ENCODE measurements at regions not wholly inside any gene's neighbourhood (a gene's known extent, or its start where the extent isn't known, plus 50 kb on each side); places are given as distances from the start of the nearest gene placed in this dataset.
"Not testable (repeated sequence)": the region's sequence is repeated elsewhere in the genome, so short reads cannot be mapped to it uniquely, and the experiment has no call there.

DNA sequence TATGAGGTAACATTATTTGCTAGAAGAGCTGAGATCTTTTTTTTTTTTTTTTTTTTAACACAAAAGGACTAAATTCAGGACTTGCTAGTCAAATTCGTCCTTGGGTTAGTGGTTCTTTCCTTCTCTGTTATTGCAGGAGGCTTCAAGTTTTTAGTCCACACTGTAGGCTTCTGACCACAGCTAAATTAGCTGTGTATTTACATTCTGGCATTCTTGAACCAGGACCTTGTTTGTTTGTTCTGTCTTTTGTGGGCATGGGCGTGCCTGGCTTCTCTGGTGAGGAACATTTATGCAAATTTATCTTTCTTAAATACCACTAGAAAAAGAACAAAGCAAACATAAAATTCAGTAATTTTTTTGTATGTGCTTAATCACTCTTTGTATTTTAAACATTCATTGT, 57.3 kb upstream of the GARIN1A start:
- TF ChIP-seq, protein P1, sequence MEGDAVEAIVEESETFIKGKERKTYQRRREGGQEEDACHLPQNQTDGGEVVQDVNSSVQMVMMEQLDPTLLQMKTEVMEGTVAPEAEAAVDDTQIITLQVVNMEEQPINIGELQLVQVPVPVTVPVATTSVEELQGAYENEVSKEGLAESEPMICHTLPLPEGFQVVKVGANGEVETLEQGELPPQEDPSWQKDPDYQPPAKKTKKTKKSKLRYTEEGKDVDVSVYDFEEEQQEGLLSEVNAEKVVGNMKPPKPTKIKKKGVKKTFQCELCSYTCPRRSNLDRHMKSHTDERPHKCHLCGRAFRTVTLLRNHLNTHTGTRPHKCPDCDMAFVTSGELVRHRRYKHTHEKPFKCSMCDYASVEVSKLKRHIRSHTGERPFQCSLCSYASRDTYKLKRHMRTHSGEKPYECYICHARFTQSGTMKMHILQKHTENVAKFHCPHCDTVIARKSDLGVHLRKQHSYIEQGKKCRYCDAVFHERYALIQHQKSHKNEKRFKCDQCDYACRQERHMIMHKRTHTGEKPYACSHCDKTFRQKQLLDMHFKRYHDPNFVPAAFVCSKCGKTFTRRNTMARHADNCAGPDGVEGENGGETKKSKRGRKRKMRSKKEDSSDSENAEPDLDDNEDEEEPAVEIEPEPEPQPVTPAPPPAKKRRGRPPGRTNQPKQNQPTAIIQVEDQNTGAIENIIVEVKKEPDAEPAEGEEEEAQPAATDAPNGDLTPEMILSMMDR (IDR thresholded peaks at IDR 0.05; ENCODE audit: insufficient read depth, low read length) = not testable (repeated sequence)
- TF ChIP-seq, protein P2, sequence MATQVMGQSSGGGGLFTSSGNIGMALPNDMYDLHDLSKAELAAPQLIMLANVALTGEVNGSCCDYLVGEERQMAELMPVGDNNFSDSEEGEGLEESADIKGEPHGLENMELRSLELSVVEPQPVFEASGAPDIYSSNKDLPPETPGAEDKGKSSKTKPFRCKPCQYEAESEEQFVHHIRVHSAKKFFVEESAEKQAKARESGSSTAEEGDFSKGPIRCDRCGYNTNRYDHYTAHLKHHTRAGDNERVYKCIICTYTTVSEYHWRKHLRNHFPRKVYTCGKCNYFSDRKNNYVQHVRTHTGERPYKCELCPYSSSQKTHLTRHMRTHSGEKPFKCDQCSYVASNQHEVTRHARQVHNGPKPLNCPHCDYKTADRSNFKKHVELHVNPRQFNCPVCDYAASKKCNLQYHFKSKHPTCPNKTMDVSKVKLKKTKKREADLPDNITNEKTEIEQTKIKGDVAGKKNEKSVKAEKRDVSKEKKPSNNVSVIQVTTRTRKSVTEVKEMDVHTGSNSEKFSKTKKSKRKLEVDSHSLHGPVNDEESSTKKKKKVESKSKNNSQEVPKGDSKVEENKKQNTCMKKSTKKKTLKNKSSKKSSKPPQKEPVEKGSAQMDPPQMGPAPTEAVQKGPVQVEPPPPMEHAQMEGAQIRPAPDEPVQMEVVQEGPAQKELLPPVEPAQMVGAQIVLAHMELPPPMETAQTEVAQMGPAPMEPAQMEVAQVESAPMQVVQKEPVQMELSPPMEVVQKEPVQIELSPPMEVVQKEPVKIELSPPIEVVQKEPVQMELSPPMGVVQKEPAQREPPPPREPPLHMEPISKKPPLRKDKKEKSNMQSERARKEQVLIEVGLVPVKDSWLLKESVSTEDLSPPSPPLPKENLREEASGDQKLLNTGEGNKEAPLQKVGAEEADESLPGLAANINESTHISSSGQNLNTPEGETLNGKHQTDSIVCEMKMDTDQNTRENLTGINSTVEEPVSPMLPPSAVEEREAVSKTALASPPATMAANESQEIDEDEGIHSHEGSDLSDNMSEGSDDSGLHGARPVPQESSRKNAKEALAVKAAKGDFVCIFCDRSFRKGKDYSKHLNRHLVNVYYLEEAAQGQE (IDR thresholded peaks at IDR 0.05; ENCODE audit: insufficient replicate concordance, low read depth) = not testable (repeated sequence)
- not testable (repeated sequence) for TF ChIP-seq POLR2AphosphoS5 (IDR thresholded peaks at IDR 0.05; ENCODE audit: low read depth)
